GM23338 (cell line): ENCODE measurements at regions not wholly inside any gene's neighbourhood (a gene's known extent, or its start where the extent isn't known, plus 50 kb on each side); places are given as distances from the start of the nearest gene placed in this dataset.
A peak's percentile ranks its signal among the peaks of the same experiment; 100 is the strongest.
"Not testable (repeated sequence)": the region's sequence is repeated elsewhere in the genome, so short reads cannot be mapped to it uniquely, and the experiment has no call there.

Experiments used
- ATAC-seq: fragments of 200-7000 bp; cut with Tn5 transposase; 3 replicates; pipeline ENCODE4 v1.9.1; 2020
- DNase-seq: peaks from one replicate; pipeline ENCODE4 v3.0.0-alpha.2; 2015; ENCODE audit warnings: low spot score
- H2AFZ ChIP-seq: fragments of 200-600 bp; sonication (generic); 2 replicates; pipeline ENCODE4 v1.8.0; 2016; ENCODE audit warnings: antibody characterized with exemption, mild to moderate bottlenecking, moderate library complexity
- H3F3A ChIP-seq: fragments of 200-600 bp; sonication (generic); replicated peaks from 2 replicates; pipeline ENCODE4 v1.8.0; 2017; ENCODE audit warnings: antibody characterized with exemption, mixed run types, low read depth
- H3K27ac ChIP-seq: fragments of 200-600 bp; sonication (generic); 2 replicates; pipeline ENCODE4 v1.6.1; 2016; ENCODE audit warnings: low read depth
- H3K27me3 ChIP-seq: fragments of 200-600 bp; sonication (generic); 2 replicates; pipeline ENCODE4 v1.8.0; 2016; ENCODE audit warnings: mild to moderate bottlenecking, mixed run types, moderate library complexity; ENCODE audit not compliant: insufficient read depth
- H3K36me3 ChIP-seq: fragments of 200-600 bp; sonication (generic); 2 replicates; pipeline ENCODE4 v1.8.0; 2016; ENCODE audit warnings: mild to moderate bottlenecking; ENCODE audit not compliant: insufficient read depth
- H3K4me1 ChIP-seq: fragments of 200-600 bp; sonication (generic); 2 replicates; pipeline ENCODE4 v1.8.0; 2016; ENCODE audit warnings: mild to moderate bottlenecking, moderate library complexity; ENCODE audit not compliant: insufficient read depth
- H3K4me2 ChIP-seq: fragments of 200-600 bp; sonication (generic); 2 replicates; pipeline ENCODE4 v1.7.1; 2017; ENCODE audit warnings: mixed run types
- H3K4me3 ChIP-seq: fragments of 200-600 bp; sonication (generic); 2 replicates; pipeline ENCODE4 v1.6.1; 2016; ENCODE audit warnings: mixed run types
- H3K79me2 ChIP-seq: fragments of 200-600 bp; sonication (generic); replicated peaks from 2 replicates; pipeline ENCODE4 v1.8.0; 2017; ENCODE audit warnings: mild to moderate bottlenecking; ENCODE audit not compliant: insufficient read depth
- H3K9me2 ChIP-seq: fragments of 200-600 bp; sonication (generic); 2 replicates; pipeline ENCODE4 v1.8.0; 2017; ENCODE audit not compliant: insufficient read depth
- H4K20me1 ChIP-seq: fragments of 200-600 bp; sonication (generic); replicated peaks from 2 replicates; pipeline ENCODE4 v1.8.0; 2017; ENCODE audit warnings: mild to moderate bottlenecking; ENCODE audit not compliant: insufficient read depth
- H3K27ac Mint-ChIP-seq: 2 replicates; pipeline ENCODE4 v1.8.0; 2020; ENCODE audit warnings: inconsistent platforms, mild to moderate bottlenecking, moderate library complexity, mixed read lengths
- H3K27me3 Mint-ChIP-seq: 3 replicates; pipeline ENCODE4 v1.8.0; 2022; ENCODE audit warnings: low read depth, mild to moderate bottlenecking, moderate library complexity, mixed read lengths, inconsistent platforms; ENCODE audit not compliant: insufficient read depth, poor library complexity
- H3K36me3 Mint-ChIP-seq: 3 replicates; pipeline ENCODE4 v1.8.0; 2021; ENCODE audit warnings: low read depth, mild to moderate bottlenecking, inconsistent platforms, moderate library complexity, mixed read lengths
- H3K4me1 Mint-ChIP-seq: 3 replicates; pipeline ENCODE4 v1.8.0; 2020; ENCODE audit warnings: mild to moderate bottlenecking, inconsistent platforms, mixed read lengths
- H3K4me3 Mint-ChIP-seq: 3 replicates; pipeline ENCODE4 v1.8.0; 2021; ENCODE audit warnings: moderate library complexity, mild to moderate bottlenecking, inconsistent platforms, mixed read lengths
- H3K9me3 Mint-ChIP-seq: 3 replicates; pipeline ENCODE4 v1.8.0; 2020; ENCODE audit warnings: moderate library complexity, mild to moderate bottlenecking, inconsistent platforms, mixed read lengths
- CREB1 ChIP-seq: fragments of 250-450 bp; sonication (Bioruptor Pico); IDR thresholded peaks from 2 replicates; pipeline ENCODE4 v1.5.0; 2020; ENCODE audit warnings: low read depth, mild to moderate bottlenecking, moderate library complexity
- EZH2 ChIP-seq: fragments of 200-600 bp; sonication (generic); IDR thresholded peaks from one replicate; pipeline ENCODE4 v1.8.0; 2017; ENCODE audit warnings: antibody characterized with exemption, mild to moderate bottlenecking, low read depth; ENCODE audit not compliant: unreplicated experiment
- EZH2phosphoT487 ChIP-seq: fragments of 200-600 bp; sonication (generic); IDR thresholded peaks from one replicate; pipeline ENCODE4 v1.8.1; 2018; ENCODE audit warnings: antibody characterized with exemption; ENCODE audit not compliant: unreplicated experiment
- JUNB ChIP-seq: IDR thresholded peaks from one replicate; pipeline ENCODE4 v1.6.1; 2016; ENCODE audit warnings: antibody characterized with exemption; ENCODE audit not compliant: unreplicated experiment
- NANOG ChIP-seq: IDR thresholded peaks from 2 replicates; pipeline ENCODE4 v1.6.1; 2016; ENCODE audit warnings: antibody characterized with exemption, borderline replicate concordance
- POLR2AphosphoS5 ChIP-seq: IDR thresholded peaks from 2 replicates; pipeline ENCODE4 v1.6.1; 2016; ENCODE audit warnings: antibody characterized with exemption, low read depth
- STAT1 ChIP-seq: IDR thresholded peaks from one replicate; pipeline ENCODE4 v1.6.1; 2016; ENCODE audit warnings: antibody characterized with exemption; ENCODE audit not compliant: unreplicated experiment
- ZNF114 ChIP-seq: fragments of 250-450 bp; sonication (Bioruptor Pico); IDR thresholded peaks from 2 replicates; pipeline ENCODE4 v1.5.0; 2020; ENCODE audit warnings: mild to moderate bottlenecking, moderate library complexity
- ZNF331 ChIP-seq: fragments of 250-450 bp; sonication (Bioruptor Pico); IDR thresholded peaks from 2 replicates; pipeline ENCODE4 v1.5.0; 2020; ENCODE audit warnings: low read depth, mild to moderate bottlenecking, moderate library complexity
- TF ChIP-seq, protein P1 (sequence below): IDR thresholded peaks from one replicate; pipeline ENCODE4 v1.6.1; 2018; ENCODE audit warnings: antibody characterized with exemption; ENCODE audit not compliant: unreplicated experiment
- TF ChIP-seq, protein P2 (sequence below): IDR thresholded peaks from 2 replicates; pipeline ENCODE4 v1.6.1; 2016; ENCODE audit warnings: antibody characterized with exemption
- TF ChIP-seq, protein P3 (sequence below), 2 experiments: fragments of 200-600 bp in 1 of 2; sonication (generic) in 1 of 2; conservative IDR thresholded peaks; 2 replicates each; pipeline versions ENCODE4 v1.5.1 to v1.6.1; 2016 to 2017; ENCODE audit warnings: antibody characterized with exemption in 2 of 2, low read depth in 2 of 2, mild to moderate bottlenecking in 2 of 2, moderate library complexity in 1 of 2

DNA sequence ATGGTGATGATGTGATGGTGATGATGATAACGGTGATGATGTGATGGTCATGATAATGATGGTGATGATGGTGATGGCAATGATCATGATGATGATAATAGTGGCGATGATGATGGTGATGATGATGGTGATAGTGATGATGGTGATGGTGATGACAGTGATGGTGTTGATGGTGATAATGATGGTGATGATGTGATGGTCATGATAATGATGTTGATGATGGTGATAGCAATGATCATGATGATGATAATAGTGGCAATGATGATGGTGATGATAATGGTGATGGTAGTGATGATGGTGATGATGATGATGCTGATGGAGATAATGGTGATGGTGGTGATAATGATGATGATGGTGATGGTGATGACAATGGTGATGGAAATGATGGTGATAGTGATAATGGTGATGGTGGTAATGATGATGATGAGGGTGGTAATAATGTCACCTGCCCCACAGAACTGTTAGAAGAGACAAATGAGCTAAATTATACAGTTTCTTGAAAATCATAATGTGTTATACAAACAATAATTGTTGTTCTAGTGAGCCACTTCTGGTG, 289.9 kb downstream of the ASMT start:
- no peak overlapping the region for H3K4me3 ChIP-seq
- Mint-ChIP-seq H3K27ac (no peak overlapping the region), H3K36me3 (0 out of 3 replicates have a peak, but pooled peaks cover 6% of the 10 kb centered on the region), H3K9me3 (peaks cover 7% of the 10 kb centered on the region; the same call in 2 of the 3 replicates), H3K27me3 (peaks cover 4% of the 10 kb centered on the region), H3K4me3 (no peak overlapping the region), H3K4me1 (peaks cover 12% of the 10 kb centered on the region)
- H3F3A ChIP-seq, result no peaks in the 10 kb centered on the region
- H3K4me2 ChIP-seq, result no peak overlapping the region
- H3K36me3 ChIP-seq, result no peaks in the 10 kb centered on the region
- H3K27me3 ChIP-seq, result no peaks in the 10 kb centered on the region
- no peak overlapping the region for H2AFZ ChIP-seq
- H3K4me1 ChIP-seq, result no peaks in the 10 kb centered on the region
- H4K20me1 ChIP-seq, result no peaks in the 10 kb centered on the region; the same call in 1 of the 2 replicates
- ATAC-seq, result no peak
- no peak overlapping the region for H3K27ac ChIP-seq
- no peak for DNase-seq
- H3K9me2 ChIP-seq, result 0 out of 2 replicates have a peak, but pooled peaks cover 5% of the 10 kb centered on the region
- TF ChIP-seq CREB1 (CRISPR knock-in tag), result 0 out of 2 replicates have a peak, but pooled peaks have one; percentile 7
- no peak for TF ChIP-seq ZNF114 (CRISPR knock-in tag)
- no peaks in the 10 kb centered on the region for H3K79me2 ChIP-seq

DNA sequence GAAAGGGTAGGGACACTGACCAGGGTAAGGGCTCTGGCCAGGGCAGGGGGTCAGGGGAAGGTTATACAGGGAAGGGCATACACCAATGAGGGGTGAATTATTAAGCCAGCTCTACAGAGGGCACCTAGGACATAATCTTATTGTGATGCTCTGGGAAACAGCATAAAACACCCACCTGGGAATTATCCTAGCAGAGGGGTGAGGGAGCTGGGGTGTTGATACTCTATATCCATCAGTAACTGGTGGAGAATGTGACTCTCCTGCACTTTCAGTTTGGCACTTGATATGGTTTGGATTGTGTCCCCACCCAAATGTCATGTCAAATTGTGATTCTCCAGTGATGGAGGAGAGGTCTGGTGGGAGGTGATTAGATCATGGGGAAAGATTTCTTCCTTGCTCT, 291.2 kb downstream of the ASMT start:
- H3K4me1 Mint-ChIP-seq, result peaks cover 10% of the 10 kb centered on the region; the same call in 2 of the 3 replicates

DNA sequence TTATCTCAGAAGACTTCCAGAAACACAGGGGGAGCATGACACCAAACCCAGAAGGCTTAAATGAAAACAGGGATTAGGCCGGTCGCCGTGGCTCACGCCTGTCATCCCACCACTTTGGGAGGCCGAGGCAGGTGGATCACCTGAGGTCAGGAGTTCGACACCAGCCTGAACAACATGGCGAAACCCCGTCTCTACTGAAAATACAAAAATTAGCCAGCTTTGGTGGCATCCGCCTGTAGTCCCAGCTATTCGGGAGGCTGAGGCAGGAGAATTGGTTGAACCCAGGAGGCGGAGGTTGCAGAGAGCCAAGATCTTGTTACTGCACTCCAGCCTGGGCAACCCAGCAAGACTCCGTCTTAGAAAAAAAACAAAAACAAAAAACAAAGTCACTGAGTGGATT, 294.1 kb downstream of the ASMT start:
- not testable (repeated sequence) for H3K4me3 ChIP-seq, H4K20me1 ChIP-seq, DNase-seq, H3K4me1 Mint-ChIP-seq, H3K9me3 Mint-ChIP-seq, H3K27me3 ChIP-seq, H3K36me3 ChIP-seq, H3K27me3 Mint-ChIP-seq, H3K4me3 Mint-ChIP-seq, H3K27ac Mint-ChIP-seq, H3K4me2 ChIP-seq, H3K36me3 Mint-ChIP-seq, ATAC-seq, H2AFZ ChIP-seq, H3F3A ChIP-seq, H3K79me2 ChIP-seq, H3K9me2 ChIP-seq, H3K27ac ChIP-seq, H3K4me1 ChIP-seq

More for the DNA sequence above, 291.2 kb downstream of the ASMT start:
- ATAC-seq (no peak), DNase-seq (no peak)
- no peak overlapping the region for H3K4me2 ChIP-seq
- H3K79me2 ChIP-seq, result no peaks in the 10 kb centered on the region
- H3K27me3 ChIP-seq, result no peaks in the 10 kb centered on the region
- H3F3A ChIP-seq, result no peaks in the 10 kb centered on the region
- H3K27ac ChIP-seq, result no peak overlapping the region
- no peak overlapping the region for H2AFZ ChIP-seq
- Mint-ChIP-seq H3K27ac (no peak overlapping the region), H3K27me3 (peaks cover 6% of the 10 kb centered on the region), H3K36me3 (0 out of 3 replicates have a peak, but pooled peaks cover 6% of the 10 kb centered on the region), H3K9me3 (peaks cover 7% of the 10 kb centered on the region; the same call in 2 of the 3 replicates), H3K4me3 (no peak overlapping the region)
- H3K4me3 ChIP-seq, result no peak overlapping the region
- H3K9me2 ChIP-seq, result 0 out of 2 replicates have a peak, but pooled peaks cover 5% of the 10 kb centered on the region
- H3K4me1 ChIP-seq, result no peaks in the 10 kb centered on the region
- no peaks in the 10 kb centered on the region; the same call in 1 of the 2 replicates for H4K20me1 ChIP-seq
- no peaks in the 10 kb centered on the region for H3K36me3 ChIP-seq
- TF ChIP-seq JUNB (no peak), EZH2 (no peak), EZH2phosphoT487 (no peak), STAT1 (no peak), ZNF114 (CRISPR knock-in tag) (no peak), POLR2AphosphoS5 (no peak), ZNF331 (CRISPR knock-in tag) (no peak), NANOG (no peak), CREB1 (CRISPR knock-in tag) (no peak)
- TF ChIP-seq, protein P1, sequence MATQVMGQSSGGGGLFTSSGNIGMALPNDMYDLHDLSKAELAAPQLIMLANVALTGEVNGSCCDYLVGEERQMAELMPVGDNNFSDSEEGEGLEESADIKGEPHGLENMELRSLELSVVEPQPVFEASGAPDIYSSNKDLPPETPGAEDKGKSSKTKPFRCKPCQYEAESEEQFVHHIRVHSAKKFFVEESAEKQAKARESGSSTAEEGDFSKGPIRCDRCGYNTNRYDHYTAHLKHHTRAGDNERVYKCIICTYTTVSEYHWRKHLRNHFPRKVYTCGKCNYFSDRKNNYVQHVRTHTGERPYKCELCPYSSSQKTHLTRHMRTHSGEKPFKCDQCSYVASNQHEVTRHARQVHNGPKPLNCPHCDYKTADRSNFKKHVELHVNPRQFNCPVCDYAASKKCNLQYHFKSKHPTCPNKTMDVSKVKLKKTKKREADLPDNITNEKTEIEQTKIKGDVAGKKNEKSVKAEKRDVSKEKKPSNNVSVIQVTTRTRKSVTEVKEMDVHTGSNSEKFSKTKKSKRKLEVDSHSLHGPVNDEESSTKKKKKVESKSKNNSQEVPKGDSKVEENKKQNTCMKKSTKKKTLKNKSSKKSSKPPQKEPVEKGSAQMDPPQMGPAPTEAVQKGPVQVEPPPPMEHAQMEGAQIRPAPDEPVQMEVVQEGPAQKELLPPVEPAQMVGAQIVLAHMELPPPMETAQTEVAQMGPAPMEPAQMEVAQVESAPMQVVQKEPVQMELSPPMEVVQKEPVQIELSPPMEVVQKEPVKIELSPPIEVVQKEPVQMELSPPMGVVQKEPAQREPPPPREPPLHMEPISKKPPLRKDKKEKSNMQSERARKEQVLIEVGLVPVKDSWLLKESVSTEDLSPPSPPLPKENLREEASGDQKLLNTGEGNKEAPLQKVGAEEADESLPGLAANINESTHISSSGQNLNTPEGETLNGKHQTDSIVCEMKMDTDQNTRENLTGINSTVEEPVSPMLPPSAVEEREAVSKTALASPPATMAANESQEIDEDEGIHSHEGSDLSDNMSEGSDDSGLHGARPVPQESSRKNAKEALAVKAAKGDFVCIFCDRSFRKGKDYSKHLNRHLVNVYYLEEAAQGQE, result no peak
- TF ChIP-seq, protein P2, sequence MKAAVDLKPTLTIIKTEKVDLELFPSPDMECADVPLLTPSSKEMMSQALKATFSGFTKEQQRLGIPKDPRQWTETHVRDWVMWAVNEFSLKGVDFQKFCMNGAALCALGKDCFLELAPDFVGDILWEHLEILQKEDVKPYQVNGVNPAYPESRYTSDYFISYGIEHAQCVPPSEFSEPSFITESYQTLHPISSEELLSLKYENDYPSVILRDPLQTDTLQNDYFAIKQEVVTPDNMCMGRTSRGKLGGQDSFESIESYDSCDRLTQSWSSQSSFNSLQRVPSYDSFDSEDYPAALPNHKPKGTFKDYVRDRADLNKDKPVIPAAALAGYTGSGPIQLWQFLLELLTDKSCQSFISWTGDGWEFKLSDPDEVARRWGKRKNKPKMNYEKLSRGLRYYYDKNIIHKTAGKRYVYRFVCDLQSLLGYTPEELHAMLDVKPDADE, result no peak
- TF ChIP-seq, protein P3, sequence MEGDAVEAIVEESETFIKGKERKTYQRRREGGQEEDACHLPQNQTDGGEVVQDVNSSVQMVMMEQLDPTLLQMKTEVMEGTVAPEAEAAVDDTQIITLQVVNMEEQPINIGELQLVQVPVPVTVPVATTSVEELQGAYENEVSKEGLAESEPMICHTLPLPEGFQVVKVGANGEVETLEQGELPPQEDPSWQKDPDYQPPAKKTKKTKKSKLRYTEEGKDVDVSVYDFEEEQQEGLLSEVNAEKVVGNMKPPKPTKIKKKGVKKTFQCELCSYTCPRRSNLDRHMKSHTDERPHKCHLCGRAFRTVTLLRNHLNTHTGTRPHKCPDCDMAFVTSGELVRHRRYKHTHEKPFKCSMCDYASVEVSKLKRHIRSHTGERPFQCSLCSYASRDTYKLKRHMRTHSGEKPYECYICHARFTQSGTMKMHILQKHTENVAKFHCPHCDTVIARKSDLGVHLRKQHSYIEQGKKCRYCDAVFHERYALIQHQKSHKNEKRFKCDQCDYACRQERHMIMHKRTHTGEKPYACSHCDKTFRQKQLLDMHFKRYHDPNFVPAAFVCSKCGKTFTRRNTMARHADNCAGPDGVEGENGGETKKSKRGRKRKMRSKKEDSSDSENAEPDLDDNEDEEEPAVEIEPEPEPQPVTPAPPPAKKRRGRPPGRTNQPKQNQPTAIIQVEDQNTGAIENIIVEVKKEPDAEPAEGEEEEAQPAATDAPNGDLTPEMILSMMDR (conservative IDR thresholded peaks at IDR 0.05; ENCODE audit: low read depth in 2 of 2), result no peak
